ENCODE measurements at regions not wholly inside any gene's neighbourhood (a gene's known extent, or its start where the extent isn't known, plus 50 kb on each side); places are given as distances from the start of the nearest gene placed in this dataset.
"Not testable (repeated sequence)": the region's sequence is repeated elsewhere in the genome, so short reads cannot be mapped to it uniquely, and the experiment has no call there.

DNA sequence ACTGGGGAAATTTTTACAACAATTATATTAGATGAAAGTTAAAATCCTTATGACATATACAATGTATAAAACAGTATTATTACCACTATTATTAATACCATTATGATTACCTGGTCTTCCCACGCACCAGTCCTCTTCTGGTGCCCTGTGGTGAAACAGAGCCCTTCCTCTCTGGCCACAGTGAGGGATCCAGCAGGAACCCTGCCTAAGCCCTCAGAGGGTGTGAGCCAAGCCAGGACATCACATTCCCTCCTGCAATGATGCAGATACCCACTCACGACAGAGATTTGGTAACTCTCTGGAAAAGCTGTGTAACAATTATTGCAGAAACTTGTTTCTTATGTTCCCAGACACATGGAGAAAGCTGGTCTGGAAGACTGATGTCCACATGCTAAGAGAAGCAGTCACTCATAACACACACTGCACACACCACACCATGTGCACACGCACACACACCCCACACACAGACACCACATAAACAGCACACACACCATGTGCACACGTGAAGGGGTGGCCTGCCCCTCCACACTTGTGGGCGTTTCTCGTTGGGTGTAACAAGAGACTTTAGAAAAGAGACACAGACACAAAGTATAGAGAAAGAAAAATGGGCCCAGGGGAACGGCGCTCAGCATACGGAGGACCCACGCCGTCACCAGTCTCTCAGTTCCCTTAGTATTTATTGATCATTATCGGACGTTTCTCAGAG is 1373.8 kb upstream of the DEFB115 start:
- not testable (repeated sequence) for H2BK15ac ChIP-seq (ENCODE audit: low read length); H4K8ac ChIP-seq (ENCODE audit: low read depth, low read length)
- no CpG with 5 or more reads among the region's 13 CpGs for WGBS, 2 donors (ENCODE audit: extremely low coverage in 2 of 2, insufficient read length in 2 of 2, insufficient replicate concordance in 1 of 2)

GRCh38 chr20:29884322-29884721 is 1373.1 kb upstream of the DEFB115 start:
- not testable (repeated sequence) for H2BK120ac ChIP-seq (ENCODE audit: low read depth, low read length); H3K18ac ChIP-seq (ENCODE audit: low read length); H4K91ac ChIP-seq (ENCODE audit: low read depth, low read length, poor library complexity); DNase-seq (ENCODE audit: low spot score); H3K23ac ChIP-seq (ENCODE audit: low read depth, low read length, poor library complexity); H3K27ac ChIP-seq (replicated peaks; ENCODE audit: low read length); H3K9me3 ChIP-seq (replicated peaks in 1 of 2; ENCODE audit: control insufficient read depth in 2 of 2, insufficient read depth in 1 of 2, low read depth in 1 of 2, low read length in 2 of 2); H3K14ac ChIP-seq (ENCODE audit: low read length); H3K36me3 ChIP-seq (replicated peaks in 1 of 2; ENCODE audit: control insufficient read depth in 2 of 2, insufficient read depth in 2 of 2, low read length in 2 of 2); H2BK15ac ChIP-seq (ENCODE audit: low read length); H2BK5ac ChIP-seq (ENCODE audit: low read length); H2BK12ac ChIP-seq (ENCODE audit: low read length); H3K9ac ChIP-seq (ENCODE audit: low read depth, low read length, poor library complexity); H3K4me1 ChIP-seq (ENCODE audit: control insufficient read depth in 2 of 2, insufficient read depth in 1 of 2, low read depth in 1 of 2, low read length in 2 of 2); H3K4ac ChIP-seq (ENCODE audit: low read length); H3K4me3 ChIP-seq (ENCODE audit: low read length in 2 of 2); H3K27me3 ChIP-seq (ENCODE audit: control insufficient read depth in 3 of 3, insufficient read depth in 3 of 3, low read depth in 1 of 3, low read length in 3 of 3); H3K4me2 ChIP-seq (ENCODE audit: insufficient read depth, low read length, poor library complexity, severe bottlenecking); H4K8ac ChIP-seq (ENCODE audit: low read depth, low read length); H3K79me1 ChIP-seq (ENCODE audit: low read depth, low read length); H2AK5ac ChIP-seq (ENCODE audit: low read depth, low read length)
- WGBS, 2 donors (ENCODE audit: extremely low coverage in 2 of 2, insufficient read length in 2 of 2, insufficient replicate concordance in 1 of 2): no CpG with 5 or more reads among the region's 3 CpGs
- H2AFZ ChIP-seq (ENCODE audit: low read length): peak overlapping the region; percentile 35

More for the DNA sequence above, 1373.8 kb upstream of the DEFB115 start:
- not testable (repeated sequence) for H3K9ac ChIP-seq (ENCODE audit: low read depth, low read length, poor library complexity); H2BK5ac ChIP-seq (ENCODE audit: low read length); H3K36me3 ChIP-seq (replicated peaks in 1 of 2; ENCODE audit: control insufficient read depth in 2 of 2, insufficient read depth in 2 of 2, low read length in 2 of 2); H3K18ac ChIP-seq (ENCODE audit: low read length); H3K4ac ChIP-seq (ENCODE audit: low read length); H3K79me1 ChIP-seq (ENCODE audit: low read depth, low read length); H3K27me3 ChIP-seq (ENCODE audit: control insufficient read depth in 3 of 3, insufficient read depth in 3 of 3, low read depth in 1 of 3, low read length in 3 of 3); H3K23ac ChIP-seq (ENCODE audit: low read depth, low read length, poor library complexity); H3K4me2 ChIP-seq (ENCODE audit: insufficient read depth, low read length, poor library complexity, severe bottlenecking); H3K4me1 ChIP-seq (ENCODE audit: control insufficient read depth in 2 of 2, insufficient read depth in 1 of 2, low read depth in 1 of 2, low read length in 2 of 2); DNase-seq (ENCODE audit: low spot score); H3K27ac ChIP-seq (replicated peaks; ENCODE audit: low read length); H4K91ac ChIP-seq (ENCODE audit: low read depth, low read length, poor library complexity); H2BK12ac ChIP-seq (ENCODE audit: low read length); H2BK120ac ChIP-seq (ENCODE audit: low read depth, low read length); H3K14ac ChIP-seq (ENCODE audit: low read length); H3K9me3 ChIP-seq (replicated peaks in 1 of 2; ENCODE audit: control insufficient read depth in 2 of 2, insufficient read depth in 1 of 2, low read depth in 1 of 2, low read length in 2 of 2); H2AFZ ChIP-seq (ENCODE audit: low read length); H2AK5ac ChIP-seq (ENCODE audit: low read depth, low read length)
- peak overlapping the region in 1 of 2 donors; percentile 10 for H3K4me3 ChIP-seq (ENCODE audit: low read length in 2 of 2)

DNA sequence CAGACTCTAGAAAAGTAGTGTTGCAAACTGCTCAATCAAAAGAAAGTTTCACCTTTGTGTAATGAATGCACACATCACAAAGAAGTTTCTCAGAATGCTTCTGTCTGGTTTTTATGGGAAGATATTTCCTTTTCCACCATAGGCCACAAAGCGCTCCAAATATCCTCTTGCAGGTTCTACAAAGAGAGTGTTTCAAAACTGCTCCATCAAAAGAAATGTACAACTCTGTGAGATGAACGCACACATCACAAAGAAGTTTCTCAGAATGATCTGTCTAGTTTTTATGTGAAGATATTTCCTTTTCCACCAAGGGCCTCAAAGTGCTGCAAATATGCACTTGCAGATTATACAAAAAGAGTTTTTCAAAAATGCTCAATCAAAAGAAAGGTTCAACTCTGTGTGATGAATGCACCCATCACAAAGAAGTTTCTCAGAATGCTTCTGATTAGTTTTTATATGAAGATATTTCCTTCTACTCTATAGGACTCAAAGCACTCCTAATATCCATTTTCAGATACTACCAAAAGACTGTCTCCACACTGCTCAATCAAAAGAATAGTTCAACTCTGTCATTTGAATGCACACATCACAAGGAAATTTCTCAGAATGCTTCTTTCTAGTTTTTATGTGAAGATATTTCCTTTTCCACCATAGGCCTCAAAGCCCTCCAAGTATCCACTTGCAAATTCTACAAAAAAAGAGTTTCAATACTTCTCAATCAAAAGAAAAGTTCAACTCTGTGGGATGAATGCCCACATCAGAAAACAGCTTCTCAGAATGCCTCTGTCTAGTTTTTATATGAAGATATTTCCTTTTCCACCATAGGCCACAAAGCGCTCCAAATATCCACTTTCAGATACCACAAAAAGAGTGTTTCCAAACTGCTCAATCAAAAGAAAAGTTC is 1371.9 kb upstream of the DEFB115 start:
- not testable (repeated sequence) for DNase-seq (ENCODE audit: low spot score); H3K4me2 ChIP-seq (ENCODE audit: insufficient read depth, low read length, poor library complexity, severe bottlenecking); H2AFZ ChIP-seq (ENCODE audit: low read length); H3K4ac ChIP-seq (ENCODE audit: low read length); H3K4me1 ChIP-seq (ENCODE audit: control insufficient read depth in 2 of 2, insufficient read depth in 1 of 2, low read depth in 1 of 2, low read length in 2 of 2); H2BK5ac ChIP-seq (ENCODE audit: low read length); H2BK15ac ChIP-seq (ENCODE audit: low read length); H3K14ac ChIP-seq (ENCODE audit: low read length); H2BK12ac ChIP-seq (ENCODE audit: low read length); H2AK5ac ChIP-seq (ENCODE audit: low read depth, low read length); H3K27me3 ChIP-seq (ENCODE audit: control insufficient read depth in 3 of 3, insufficient read depth in 3 of 3, low read depth in 1 of 3, low read length in 3 of 3); H3K27ac ChIP-seq (replicated peaks; ENCODE audit: low read length); H3K79me1 ChIP-seq (ENCODE audit: low read depth, low read length); H3K23ac ChIP-seq (ENCODE audit: low read depth, low read length, poor library complexity); H3K9ac ChIP-seq (ENCODE audit: low read depth, low read length, poor library complexity); H2BK120ac ChIP-seq (ENCODE audit: low read depth, low read length); H4K91ac ChIP-seq (ENCODE audit: low read depth, low read length, poor library complexity); H4K8ac ChIP-seq (ENCODE audit: low read depth, low read length); H3K36me3 ChIP-seq (replicated peaks in 1 of 2; ENCODE audit: control insufficient read depth in 2 of 2, insufficient read depth in 2 of 2, low read length in 2 of 2); H3K4me3 ChIP-seq (ENCODE audit: low read length in 2 of 2); H3K18ac ChIP-seq (ENCODE audit: low read length); H3K9me3 ChIP-seq (replicated peaks in 1 of 2; ENCODE audit: control insufficient read depth in 2 of 2, insufficient read depth in 1 of 2, low read depth in 1 of 2, low read length in 2 of 2)
- WGBS, 2 donors (ENCODE audit: extremely low coverage in 2 of 2, insufficient read length in 2 of 2, insufficient replicate concordance in 1 of 2): no CpG with 5 or more reads among the region's 3 CpGs

DNA sequence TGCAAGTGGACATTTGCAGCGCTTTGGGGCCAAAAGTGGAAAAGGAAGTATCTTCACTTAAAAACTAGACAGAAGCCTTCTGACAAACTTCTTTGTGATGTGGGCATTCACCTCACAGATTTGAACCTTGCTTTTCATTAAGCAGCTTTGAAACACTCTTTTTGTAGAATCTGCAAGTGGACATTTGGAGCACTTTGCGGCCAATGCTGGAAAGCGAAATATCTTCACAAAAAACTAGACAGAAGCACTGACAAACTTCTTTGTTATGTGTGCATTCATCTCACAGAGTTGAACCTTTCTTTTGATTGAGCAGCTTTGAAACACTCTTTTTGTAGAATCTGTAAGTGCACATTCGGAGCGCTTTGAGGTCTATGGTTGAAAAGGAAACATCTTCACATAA is 1365.9 kb upstream of the DEFB115 start:
- not testable (repeated sequence) for H2AFZ ChIP-seq (ENCODE audit: low read length); H3K27me3 ChIP-seq (ENCODE audit: control insufficient read depth in 3 of 3, insufficient read depth in 3 of 3, low read depth in 1 of 3, low read length in 3 of 3); H3K14ac ChIP-seq (ENCODE audit: low read length); H4K8ac ChIP-seq (ENCODE audit: low read depth, low read length); H3K9ac ChIP-seq (ENCODE audit: low read depth, low read length, poor library complexity); H2AK5ac ChIP-seq (ENCODE audit: low read depth, low read length); H3K4me2 ChIP-seq (ENCODE audit: insufficient read depth, low read length, poor library complexity, severe bottlenecking); H3K4ac ChIP-seq (ENCODE audit: low read length); H3K23ac ChIP-seq (ENCODE audit: low read depth, low read length, poor library complexity); H3K4me1 ChIP-seq (ENCODE audit: control insufficient read depth in 2 of 2, insufficient read depth in 1 of 2, low read depth in 1 of 2, low read length in 2 of 2); DNase-seq (ENCODE audit: low spot score); H3K18ac ChIP-seq (ENCODE audit: low read length); H3K27ac ChIP-seq (replicated peaks; ENCODE audit: low read length); H2BK120ac ChIP-seq (ENCODE audit: low read depth, low read length); H3K79me1 ChIP-seq (ENCODE audit: low read depth, low read length); H3K36me3 ChIP-seq (replicated peaks in 1 of 2; ENCODE audit: control insufficient read depth in 2 of 2, insufficient read depth in 2 of 2, low read length in 2 of 2); H2BK5ac ChIP-seq (ENCODE audit: low read length); H2BK12ac ChIP-seq (ENCODE audit: low read length); H3K9me3 ChIP-seq (replicated peaks in 1 of 2; ENCODE audit: control insufficient read depth in 2 of 2, insufficient read depth in 1 of 2, low read depth in 1 of 2, low read length in 2 of 2); H4K91ac ChIP-seq (ENCODE audit: low read depth, low read length, poor library complexity); H2BK15ac ChIP-seq (ENCODE audit: low read length); H3K4me3 ChIP-seq (ENCODE audit: low read length in 2 of 2)
- no CpG with 5 or more reads among the region's 5 CpGs for WGBS, 2 donors (ENCODE audit: extremely low coverage in 2 of 2, insufficient read length in 2 of 2, insufficient replicate concordance in 1 of 2)
